Activated naive CD8-positive, alpha-beta T cell treated with anti-CD3 and anti-CD28 coated beads, Interleukin-2, amount 50 U/mL, for 16 hours (primary cell): ENCODE measurements at regions not wholly inside any gene's neighbourhood (a gene's known extent, or its start where the extent isn't known, plus 50 kb on each side); places are given as distances from the start of the nearest gene placed in this dataset.

Source experiments
- DNase-seq: peaks from one replicate; pipeline ENCODE4 v3.0.0-alpha.2; 2020; ENCODE audit warnings: low read depth, low spot score

GRCh38 chr12:67833602-67834001 lies 155.6 kb upstream of the IFNG-AS1 start:
- no peak for DNase-seq

DNA sequence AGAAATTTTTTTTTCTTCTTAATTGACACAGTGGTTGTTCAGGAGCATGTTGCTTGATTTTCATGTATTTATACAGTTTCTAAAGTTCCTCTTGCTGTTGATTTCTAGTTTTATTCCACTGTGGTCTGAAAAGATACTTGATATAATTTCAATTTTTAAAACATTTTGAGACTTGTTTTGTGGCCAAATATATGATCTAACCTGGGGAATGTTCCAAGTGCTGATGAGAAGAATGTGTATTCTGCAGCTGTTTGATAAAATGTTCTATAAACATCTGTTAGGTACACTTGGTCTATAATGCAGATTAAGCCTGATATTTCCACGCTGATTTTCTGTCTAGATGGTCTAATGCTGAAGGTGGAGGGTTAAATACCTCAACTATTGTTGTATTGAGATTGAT lies 151.4 kb upstream of the IFNG-AS1 start:
- no peak for DNase-seq

- DNase-seq: no peak
These were observed 147.1 kb upstream of the IFNG-AS1 start for GRCh38 chr12:67842124-67842523.

DNA sequence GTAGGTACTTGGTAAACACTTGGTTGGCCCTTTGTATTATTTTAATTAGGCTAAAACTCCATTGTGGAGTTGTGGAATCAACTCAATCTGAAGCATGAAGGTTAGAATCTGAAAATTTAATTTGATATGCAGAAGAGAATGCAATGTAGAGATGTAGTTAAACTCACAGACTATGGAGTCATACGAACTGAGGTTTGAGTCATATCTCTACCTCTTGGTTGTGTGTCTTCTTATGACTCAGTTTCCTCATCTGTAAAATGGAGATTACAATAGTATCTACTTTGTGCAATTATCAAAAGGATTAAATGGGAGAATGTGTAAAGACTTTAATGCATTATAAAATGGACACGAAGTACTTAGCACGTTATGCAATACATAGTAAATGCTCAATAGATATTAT lies 146.0 kb upstream of the IFNG-AS1 start:
- no peak for DNase-seq

- DNase-seq: no peak
These were observed 136.5 kb upstream of the IFNG-AS1 start for GRCh38 chr12:67852701-67853100.

- DNase-seq: no peak
These were observed 136.0 kb upstream of the IFNG-AS1 start for GRCh38 chr12:67853204-67853603.

- DNase-seq: no peak
These were observed 134.9 kb upstream of the IFNG-AS1 start for GRCh38 chr12:67854351-67854750.

- DNase-seq: no peak
These were observed 134.1 kb upstream of the IFNG-AS1 start for GRCh38 chr12:67855103-67855502.

DNA sequence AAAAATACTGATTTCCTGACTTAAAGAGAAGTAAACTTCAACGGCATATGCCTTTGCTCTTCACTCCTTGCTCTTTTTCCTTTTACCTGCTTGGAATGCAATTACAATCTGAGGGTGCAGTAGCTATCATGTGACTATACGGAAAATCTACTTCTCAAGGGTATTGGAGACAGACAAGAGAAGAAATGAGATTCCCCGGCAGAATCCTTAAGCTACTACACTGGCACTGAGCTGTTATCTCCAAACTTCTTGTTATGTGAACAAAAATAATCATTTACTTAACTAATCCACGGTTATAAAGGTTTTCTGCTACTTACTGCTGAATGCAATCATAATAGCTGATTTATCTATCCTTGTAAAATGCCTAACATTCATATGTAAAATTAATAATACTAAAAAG lies 118.0 kb upstream of the IFNG-AS1 start:
- DNase-seq: no peak

GRCh38 chr12:67873355-67873754 lies 115.9 kb upstream of the IFNG-AS1 start:
- no peak for DNase-seq

- DNase-seq: no peak
These were observed 112.8 kb upstream of the IFNG-AS1 start for GRCh38 chr12:67876305-67876915.

DNA sequence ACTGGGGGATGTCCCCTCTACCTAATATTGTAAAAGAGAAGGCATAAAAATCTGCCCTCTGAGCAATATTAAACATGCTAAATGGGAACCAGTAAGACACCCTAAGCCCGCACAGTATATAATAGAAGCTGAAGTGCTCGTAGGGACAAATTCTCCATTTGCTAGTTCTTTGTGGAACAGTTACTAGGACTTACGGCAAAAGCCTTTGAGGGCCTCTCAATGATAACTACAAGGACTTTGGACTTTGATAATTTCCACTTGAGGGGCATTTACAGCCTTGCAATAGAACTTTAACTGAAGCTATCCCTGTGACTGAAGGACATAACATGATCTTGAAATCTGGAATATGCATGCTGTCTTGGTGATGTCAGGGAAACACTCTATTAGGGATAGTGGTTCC lies 111.5 kb upstream of the IFNG-AS1 start:
- no peak for DNase-seq

GRCh38 chr12:67879937-67880336 lies 109.3 kb upstream of the IFNG-AS1 start:
- no peak for DNase-seq

GRCh38 chr12:67881565-67881964 lies 107.7 kb upstream of the IFNG-AS1 start:
- no peak for DNase-seq

GRCh38 chr12:67884596-67884995 lies 104.7 kb upstream of the IFNG-AS1 start:
- no peak for DNase-seq

DNA sequence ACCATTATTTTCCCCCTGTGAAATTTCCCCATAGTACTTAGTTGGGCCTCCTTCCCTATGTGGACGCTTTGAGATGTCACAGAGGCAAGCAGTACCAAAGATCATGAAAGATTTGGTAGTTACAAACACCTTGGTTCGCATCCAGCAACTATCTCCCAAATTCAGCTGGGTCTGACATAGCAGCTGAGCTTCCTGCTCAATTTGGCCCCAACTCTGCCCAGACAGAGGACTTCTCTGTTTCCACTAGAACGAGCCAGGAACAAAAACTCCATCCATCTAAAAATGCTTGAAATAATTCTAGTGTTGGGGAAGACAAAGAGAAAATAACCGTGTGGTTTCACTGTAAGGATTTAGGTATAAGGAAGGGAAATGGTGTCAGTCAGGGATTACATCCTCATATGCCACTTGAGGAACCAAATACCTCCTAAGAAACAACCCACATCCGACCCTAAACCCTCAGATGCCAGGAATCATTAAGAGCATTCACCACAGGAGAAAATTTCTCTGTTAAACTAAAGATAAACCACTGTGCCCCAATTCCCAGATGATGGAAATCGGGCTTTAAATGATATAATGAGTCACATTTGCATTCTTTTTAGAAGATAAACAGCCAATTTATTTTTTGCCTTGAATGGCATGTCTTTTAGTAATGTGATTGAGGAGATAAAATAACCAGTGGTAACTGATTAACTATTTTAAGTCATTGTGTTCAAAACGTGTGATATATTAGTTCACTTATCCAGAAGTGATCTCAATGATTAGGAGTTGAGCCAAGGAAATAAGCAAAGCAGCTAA lies 103.7 kb upstream of the IFNG-AS1 start:
- no peak for DNase-seq

DNA sequence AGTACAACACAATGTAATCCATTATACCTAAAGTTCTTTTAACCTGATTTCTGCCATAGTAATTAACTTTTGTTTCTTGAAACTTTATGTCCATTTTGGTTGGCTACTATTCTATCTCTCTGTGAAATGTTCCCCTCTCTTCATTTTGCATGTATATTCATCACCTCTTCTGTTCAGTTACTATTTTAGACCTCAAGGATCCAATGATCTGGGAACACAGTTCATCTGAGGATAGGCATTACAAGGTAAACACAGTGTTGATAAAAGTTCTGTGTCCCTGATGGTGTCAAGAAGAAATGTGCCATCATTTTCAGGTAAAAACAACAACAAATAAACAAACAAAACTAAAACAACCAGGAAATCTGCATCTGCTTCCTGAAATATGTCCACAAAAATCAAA lies 102.2 kb upstream of the IFNG-AS1 start:
- no peak for DNase-seq

DNA sequence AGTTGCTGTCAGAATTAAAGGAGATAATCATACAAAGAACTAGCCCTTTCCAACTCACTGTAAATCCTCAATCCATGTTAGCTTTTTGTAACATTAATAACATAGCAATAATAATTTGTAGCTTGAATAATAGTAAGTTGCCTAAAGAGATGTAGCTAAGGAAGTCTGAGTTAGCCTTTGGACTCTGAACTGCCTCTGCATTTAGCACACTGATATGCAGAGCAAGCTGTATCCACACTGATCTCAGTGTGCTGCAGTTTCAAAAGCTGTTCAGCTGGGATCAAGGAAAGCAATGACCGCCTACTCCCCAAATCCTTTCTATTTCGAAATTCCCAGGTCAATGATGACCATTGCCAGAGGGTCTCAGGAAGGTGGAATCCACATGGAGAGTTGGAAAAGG lies 99.3 kb upstream of the IFNG-AS1 start:
- DNase-seq: no peak

GRCh38 chr12:67890726-67891258 lies 98.5 kb upstream of the IFNG-AS1 start:
- DNase-seq: no peak

GRCh38 chr12:67891596-67891995 lies 97.7 kb upstream of the IFNG-AS1 start:
- no peak for DNase-seq

GRCh38 chr12:67892259-67893021 lies 96.8 kb upstream of the IFNG-AS1 start:
- no peak for DNase-seq

- DNase-seq: no peak
These were observed 96.1 kb upstream of the IFNG-AS1 start for GRCh38 chr12:67893022-67893580.
